ENCODE measurements at regions not wholly inside any gene's neighbourhood (a gene's known extent, or its start where the extent isn't known, plus 50 kb on each side); places are given as distances from the start of the nearest gene placed in this dataset.

GRCh38 chr19:28977826-28978225, 235.1 kb downstream of the UQCRFS1 start:
- no peak for DNase-seq (ENCODE audit: low read depth)

- DNase-seq (ENCODE audit: low read depth) = no peak
Observed at GRCh38 chr19:28972058-28972852, 240.7 kb downstream of the UQCRFS1 start.

GRCh38 chr19:28971513-28971912, 241.4 kb downstream of the UQCRFS1 start:
- DNase-seq (ENCODE audit: low read depth) = no peak

- DNase-seq (ENCODE audit: low read depth) = no peak
Observed at GRCh38 chr19:28971049-28971448, 241.9 kb downstream of the UQCRFS1 start.

- DNase-seq (ENCODE audit: low read depth) = no peak
Observed at GRCh38 chr19:28968721-28969120, 244.2 kb downstream of the UQCRFS1 start.

- no peak for DNase-seq (ENCODE audit: low read depth)
Observed at GRCh38 chr19:28966737-28967399, 246.1 kb downstream of the UQCRFS1 start.

- no peak for DNase-seq (ENCODE audit: low read depth)
Observed at GRCh38 chr19:28964500-28964899, 248.5 kb downstream of the UQCRFS1 start.

GRCh38 chr19:28963486-28964250, 249.3 kb downstream of the UQCRFS1 start:
- no peak for DNase-seq (ENCODE audit: low read depth)

GRCh38 chr19:28961772-28962500, 251.0 kb downstream of the UQCRFS1 start:
- peak; percentile 14 for DNase-seq (ENCODE audit: low read depth)

- DNase-seq (ENCODE audit: low read depth) = no peak
Observed at GRCh38 chr19:28960986-28961705, 251.8 kb downstream of the UQCRFS1 start.

GRCh38 chr19:28960586-28960985, 252.4 kb downstream of the UQCRFS1 start:
- no peak for DNase-seq (ENCODE audit: low read depth)

GRCh38 chr19:28956961-28957360, 256.0 kb downstream of the UQCRFS1 start:
- DNase-seq (ENCODE audit: low read depth) = no peak

GRCh38 chr19:28956421-28956820, 256.5 kb downstream of the UQCRFS1 start:
- no peak for DNase-seq (ENCODE audit: low read depth)

GRCh38 chr19:28949535-28949934, 263.4 kb downstream of the UQCRFS1 start:
- DNase-seq (ENCODE audit: low read depth) = no peak

GRCh38 chr19:28949027-28949426, 263.9 kb downstream of the UQCRFS1 start:
- no peak for DNase-seq (ENCODE audit: low read depth)

GRCh38 chr19:28948566-28948965, 264.4 kb downstream of the UQCRFS1 start:
- DNase-seq (ENCODE audit: low read depth) = peak; percentile 36

- no peak for DNase-seq (ENCODE audit: low read depth)
Observed at GRCh38 chr19:28948026-28948425, 264.9 kb downstream of the UQCRFS1 start.

- no peak for DNase-seq (ENCODE audit: low read depth)
Observed at GRCh38 chr19:28943651-28944050, 269.3 kb downstream of the UQCRFS1 start.

- no peak for DNase-seq (ENCODE audit: low read depth)
Observed at GRCh38 chr19:28941833-28942232, 271.1 kb downstream of the UQCRFS1 start.

GRCh38 chr19:28940751-28941500, 272.0 kb downstream of the UQCRFS1 start:
- DNase-seq (ENCODE audit: low read depth) = peak; percentile 50

- DNase-seq (ENCODE audit: low read depth) = no peak
Observed at GRCh38 chr19:28939236-28939635, 273.7 kb downstream of the UQCRFS1 start.

All from fibroblast of gingiva (primary cell).